HEK293T (cell line): ENCODE measurements at regions not wholly inside any gene's neighbourhood (a gene's known extent, or its start where the extent isn't known, plus 50 kb on each side); places are given as distances from the start of the nearest gene placed in this dataset.

Source experiments
- BHLHE40 ChIP-seq: fragments of 450-650 bp; IDR thresholded peaks from 2 replicates; pipeline ENCODE4 v1.6.1; 2016; ENCODE audit warnings: mild to moderate bottlenecking, moderate library complexity, borderline replicate concordance
- FOXA1 ChIP-seq: fragments of 450-650 bp; IDR thresholded peaks from 2 replicates; pipeline ENCODE4 v1.6.1; 2016; ENCODE audit warnings: mild to moderate bottlenecking
- HDGF ChIP-seq: fragments of 450-650 bp; IDR thresholded peaks from 2 replicates; pipeline ENCODE4 v1.6.1; 2017; ENCODE audit warnings: antibody characterized with exemption, borderline replicate concordance
- NFRKB ChIP-seq: fragments of 450-650 bp; IDR thresholded peaks from 2 replicates; pipeline ENCODE4 v1.6.1; 2016; ENCODE audit warnings: mild to moderate bottlenecking, moderate library complexity

DNA sequence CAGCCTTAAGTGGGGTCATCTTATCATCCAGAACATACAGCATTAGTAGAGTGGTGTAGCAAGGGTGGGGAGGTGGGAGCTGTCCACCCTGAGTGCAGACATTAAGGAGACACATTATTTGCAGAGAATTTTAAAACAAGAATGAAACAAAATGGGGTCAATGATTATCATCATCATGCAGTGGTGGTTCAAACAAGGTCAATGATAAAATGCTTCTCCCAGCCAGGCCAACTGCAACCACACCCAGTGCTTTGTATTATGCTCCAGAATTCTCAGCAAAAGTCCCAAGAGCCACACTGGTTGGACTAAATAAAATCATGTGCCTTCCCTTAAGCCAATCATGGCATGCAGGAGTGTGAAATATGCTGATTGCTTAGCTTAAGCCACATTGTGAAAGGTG is 96.7 kb upstream of the FHIT start:
- TF ChIP-seq HDGF (no peak), BHLHE40 (no peak), FOXA1 (no peak), NFRKB (no peak)
